OCI-LY7 (cell line): ENCODE measurements at regions not wholly inside any gene's neighbourhood (a gene's known extent, or its start where the extent isn't known, plus 50 kb on each side); places are given as distances from the start of the nearest gene placed in this dataset.

Experiments
- EZH2phosphoT487 ChIP-seq: fragments of 200-600 bp; sonication (generic); IDR thresholded peaks from 2 replicates; pipeline ENCODE4 v1.6.1; 2018; ENCODE audit warnings: low read depth, borderline replicate concordance, mild to moderate bottlenecking, mixed run types, antibody characterized with exemption, low read length, moderate library complexity, mixed read lengths
- TF ChIP-seq, protein P1 (sequence below): fragments of 200-600 bp; sonication (generic); conservative IDR thresholded peaks from 2 replicates; pipeline ENCODE4 v1.5.1; 2014; ENCODE audit warnings: mild to moderate bottlenecking, antibody characterized with exemption, low read length, moderate library complexity, mixed read lengths

DNA sequence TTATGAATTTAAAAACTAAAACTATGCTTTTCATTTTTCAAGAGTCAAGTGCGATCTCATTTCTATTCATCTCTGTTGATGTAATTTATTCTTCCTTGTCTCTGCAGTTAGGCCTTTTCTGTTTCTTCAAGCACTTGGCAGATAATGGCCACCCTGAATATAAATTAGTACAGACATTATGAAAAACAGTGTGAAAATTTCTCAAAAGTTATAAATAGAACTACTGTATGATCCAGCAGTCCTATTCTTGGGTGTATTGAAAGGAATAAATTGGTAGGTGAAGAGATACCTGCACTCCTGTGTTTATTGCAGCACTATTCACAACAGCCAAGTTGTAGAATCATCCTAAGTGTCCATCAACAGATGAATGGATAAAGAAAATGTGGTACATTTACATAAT lies 248.3 kb downstream of the DOK5 start:
- TF ChIP-seq EZH2phosphoT487: no peak
- TF ChIP-seq, protein P1, sequence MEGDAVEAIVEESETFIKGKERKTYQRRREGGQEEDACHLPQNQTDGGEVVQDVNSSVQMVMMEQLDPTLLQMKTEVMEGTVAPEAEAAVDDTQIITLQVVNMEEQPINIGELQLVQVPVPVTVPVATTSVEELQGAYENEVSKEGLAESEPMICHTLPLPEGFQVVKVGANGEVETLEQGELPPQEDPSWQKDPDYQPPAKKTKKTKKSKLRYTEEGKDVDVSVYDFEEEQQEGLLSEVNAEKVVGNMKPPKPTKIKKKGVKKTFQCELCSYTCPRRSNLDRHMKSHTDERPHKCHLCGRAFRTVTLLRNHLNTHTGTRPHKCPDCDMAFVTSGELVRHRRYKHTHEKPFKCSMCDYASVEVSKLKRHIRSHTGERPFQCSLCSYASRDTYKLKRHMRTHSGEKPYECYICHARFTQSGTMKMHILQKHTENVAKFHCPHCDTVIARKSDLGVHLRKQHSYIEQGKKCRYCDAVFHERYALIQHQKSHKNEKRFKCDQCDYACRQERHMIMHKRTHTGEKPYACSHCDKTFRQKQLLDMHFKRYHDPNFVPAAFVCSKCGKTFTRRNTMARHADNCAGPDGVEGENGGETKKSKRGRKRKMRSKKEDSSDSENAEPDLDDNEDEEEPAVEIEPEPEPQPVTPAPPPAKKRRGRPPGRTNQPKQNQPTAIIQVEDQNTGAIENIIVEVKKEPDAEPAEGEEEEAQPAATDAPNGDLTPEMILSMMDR: no peak
